Esophagus muscularis mucosa (tissue), 4 donors: ENCODE measurements at regions not wholly inside any gene's neighbourhood (a gene's known extent, or its start where the extent isn't known, plus 50 kb on each side); places are given as distances from the start of the nearest gene placed in this dataset.
A peak's percentile ranks its signal among the peaks of the same experiment; 100 is the strongest.

Experiments
- DNase-seq: peaks from one replicate; pipeline ENCODE4 v3.0.0-alpha.2; 2017; ENCODE audit errors: extremely low spot score
- H3K27ac ChIP-seq, 4 donors: fragments of 200-600 bp; sonication (generic); replicated peaks in 1 of 4; 1 replicate in 3 of 4; 2 replicates in 1 of 4; pipeline ENCODE4 v1.5.1; 2016 to 2019; ENCODE audit warnings: mild to moderate bottlenecking in 1 of 4
- H3K27me3 ChIP-seq, 4 donors: fragments of 200-600 bp; sonication (generic); one replicate each; pipeline versions ENCODE4 v1.5.1 to v1.6.0; 2016 to 2019
- H3K36me3 ChIP-seq, 4 donors: fragments of 200-600 bp; sonication (generic); one replicate each; pipeline ENCODE4 v1.5.1; 2016 to 2019
- H3K4me1 ChIP-seq, 4 donors: fragments of 200-600 bp; sonication (generic); one replicate each; pipeline ENCODE4 v1.5.1; 2016 to 2019
- H3K4me3 ChIP-seq, 4 donors: fragments of 200-600 bp; sonication (generic); 1 replicate in 2 of 4; 2 replicates in 2 of 4; pipeline ENCODE4 v1.5.1; 2016 to 2019; ENCODE audit warnings: mild to moderate bottlenecking in 4 of 4, moderate library complexity in 1 of 4
- H3K9me3 ChIP-seq, 4 donors: fragments of 200-600 bp; sonication (generic); 1 replicate in 3 of 4; 2 replicates in 1 of 4; pipeline ENCODE4 v1.5.1; 2016 to 2019
- CTCF ChIP-seq, 3 experiments: fragments of 200-600 bp in 2 of 3; fragments of 450-650 bp in 1 of 3; sonication (generic) in 2 of 3; IDR thresholded peaks; one replicate each; pipeline ENCODE4 v1.5.1; 2017 to 2019; ENCODE audit warnings: antibody characterized with exemption in 3 of 3, mild to moderate bottlenecking in 2 of 3, moderate library complexity in 1 of 3
- EP300 ChIP-seq: sonication (generic); formaldehyde crosslinking; IDR thresholded peaks from one replicate; pipeline ENCODE4 v1.6.1; 2017; ENCODE audit warnings: antibody characterized with exemption
- POLR2A ChIP-seq: fragments of 450-650 bp; IDR thresholded peaks from one replicate; pipeline ENCODE4 v1.6.1; 2017; ENCODE audit warnings: antibody characterized with exemption, moderate library complexity, mild to moderate bottlenecking, low read depth
- POLR2AphosphoS5 ChIP-seq, 2 donors: sonication (generic); formaldehyde crosslinking; IDR thresholded peaks; one replicate each; pipeline ENCODE4 v1.6.1; 2017; ENCODE audit warnings: antibody characterized with exemption in 2 of 2
- WGBS: methylation state at CpG from one replicate; pipeline ENCODE4 v1.1.5; 2018; 5-methylcytosine and 5-hydroxymethylcytosine counted together
- intact Hi-C: fragments of 100-400 bp; cut with DNase I; formaldehyde crosslinking; loops from one replicate; pipeline ENCODE4 v1.15.1; 2023

- DNase-seq = peak; percentile 37
Observed at GRCh38 chr3:55157731-55158130, 229.9 kb upstream of the LRTM1 start.

GRCh38 chr3:55156851-55157650 lies 229.2 kb upstream of the LRTM1 start:
- Histone ChIP-seq H3K4me3 (no peak overlapping the region), H3K9me3 (no peaks in the 10 kb centered on the region), H3K27me3 (no peaks in the 10 kb centered on the region), H3K36me3 (no peaks in the 10 kb centered on the region), H3K4me1 (no peaks in the 10 kb centered on the region), H3K27ac (no peak overlapping the region)
- no peak for TF ChIP-seq POLR2AphosphoS5 (IDR thresholded peaks at IDR 0.05)
- TF ChIP-seq CTCF (IDR thresholded peaks at IDR 0.05) = no peak
- DNase-seq = peak; percentile 53
- intact Hi-C loops = no loop called here
- 86% methylated on average over 9 of the region's 9 CpGs for WGBS

More at GRCh38 chr3:55157731-55158130, 229.9 kb upstream of the LRTM1 start:
- H3K36me3 ChIP-seq = no peaks in the 10 kb centered on the region
- no peak overlapping the region for H3K27ac ChIP-seq
- no peaks in the 10 kb centered on the region for H3K9me3 ChIP-seq
- no peaks in the 10 kb centered on the region for H3K27me3 ChIP-seq
- no peak overlapping the region for H3K4me3 ChIP-seq
- intact Hi-C loops = no loop called here
- WGBS = 83% methylated on average over 1 of the region's 1 CpG
- no peak for TF ChIP-seq EP300
- no peaks in the 10 kb centered on the region for H3K4me1 ChIP-seq

GRCh38 chr3:55147856-55148720 lies 220.2 kb upstream of the LRTM1 start:
- H3K27me3 ChIP-seq = no peaks in the 10 kb centered on the region
- no peak for DNase-seq
- TF ChIP-seq POLR2AphosphoS5 (IDR thresholded peaks at IDR 0.05) = no peak
- no peak for TF ChIP-seq EP300
- TF ChIP-seq POLR2A = no peak
- TF ChIP-seq CTCF (IDR thresholded peaks at IDR 0.05) = no peak
- no peak overlapping the region for H3K4me3 ChIP-seq
- intact Hi-C loops = no loop called here
- H3K36me3 ChIP-seq = no peaks in the 10 kb centered on the region
- no peaks in the 10 kb centered on the region for H3K4me1 ChIP-seq
- no peak overlapping the region for H3K27ac ChIP-seq
- WGBS = 73% methylated on average over 9 of the region's 9 CpGs
- no peaks in the 10 kb centered on the region for H3K9me3 ChIP-seq

GRCh38 chr3:55147406-55147805 lies 219.5 kb upstream of the LRTM1 start:
- H3K4me3 ChIP-seq = no peak overlapping the region
- no peak for DNase-seq
- H3K27me3 ChIP-seq = no peaks in the 10 kb centered on the region
- WGBS = 85% methylated on average over 3 of the region's 3 CpGs
- intact Hi-C loops = no loop called here
- no peaks in the 10 kb centered on the region for H3K36me3 ChIP-seq
- no peaks in the 10 kb centered on the region for H3K4me1 ChIP-seq
- H3K27ac ChIP-seq = no peak overlapping the region
- no peak for TF ChIP-seq POLR2AphosphoS5 (IDR thresholded peaks at IDR 0.05)
- H3K9me3 ChIP-seq = no peaks in the 10 kb centered on the region

- Histone ChIP-seq H3K27ac (no peak overlapping the region), H3K4me1 (no peaks in the 10 kb centered on the region), H3K27me3 (no peaks in the 10 kb centered on the region), H3K36me3 (no peaks in the 10 kb centered on the region), H3K9me3 (no peaks in the 10 kb centered on the region), H3K4me3 (no peak overlapping the region)
- TF ChIP-seq POLR2AphosphoS5 (IDR thresholded peaks at IDR 0.05) (no peak), CTCF (IDR thresholded peaks at IDR 0.05) (no peak), EP300 (no peak), POLR2A (no peak)
- 61% methylated on average over 4 of the region's 4 CpGs for WGBS
- intact Hi-C loops = no loop called here
- no peak for DNase-seq
Observed at GRCh38 chr3:55146216-55146615, 218.4 kb upstream of the LRTM1 start.
